GM18519 (cell line): ENCODE measurements at regions not wholly inside any gene's neighbourhood (a gene's known extent, or its start where the extent isn't known, plus 50 kb on each side); places are given as distances from the start of the nearest gene placed in this dataset.

ENCODE experiments used
- ATAC-seq: cut with Tn5 transposase; IDR thresholded peaks from one replicate; pipeline ENCODE4 v1.9.1; 2021; ENCODE audit warnings: mild to moderate bottlenecking, moderate library complexity; ENCODE audit not compliant: unreplicated experiment, low FRiP score

GRCh38 chr1:5577255-5578040, 414.8 kb downstream of the NPHP4 start:
- ATAC-seq: no peak

GRCh38 chr1:5576673-5577065, 415.6 kb downstream of the NPHP4 start:
- no peak for ATAC-seq

- ATAC-seq: no peak
These were observed 416.1 kb downstream of the NPHP4 start for GRCh38 chr1:5576011-5576672.

- no peak for ATAC-seq
These were observed 416.8 kb downstream of the NPHP4 start for GRCh38 chr1:5575396-5575940.

- no peak for ATAC-seq
These were observed 417.6 kb downstream of the NPHP4 start for GRCh38 chr1:5574641-5575040.

- ATAC-seq: no peak
These were observed 419.4 kb downstream of the NPHP4 start for GRCh38 chr1:5572794-5573193.

GRCh38 chr1:5571861-5572401, 420.3 kb downstream of the NPHP4 start:
- ATAC-seq: no peak

GRCh38 chr1:5571438-5571837, 420.8 kb downstream of the NPHP4 start:
- ATAC-seq: no peak

- ATAC-seq: no peak
These were observed 421.3 kb downstream of the NPHP4 start for GRCh38 chr1:5570931-5571330.

- ATAC-seq: no peak
These were observed 423.9 kb downstream of the NPHP4 start for GRCh38 chr1:5568321-5568720.

- ATAC-seq: no peak
These were observed 424.4 kb downstream of the NPHP4 start for GRCh38 chr1:5567839-5568238.

- ATAC-seq: no peak
These were observed 425.3 kb downstream of the NPHP4 start for GRCh38 chr1:5566924-5567323.

GRCh38 chr1:5565281-5566125, 426.7 kb downstream of the NPHP4 start:
- ATAC-seq: no peak

GRCh38 chr1:5564578-5565257, 427.5 kb downstream of the NPHP4 start:
- ATAC-seq: no peak

- no peak for ATAC-seq
These were observed 428.2 kb downstream of the NPHP4 start for GRCh38 chr1:5563861-5564577.

- no peak for ATAC-seq
These were observed 429.5 kb downstream of the NPHP4 start for GRCh38 chr1:5562769-5563168.

- no peak for ATAC-seq
These were observed 429.9 kb downstream of the NPHP4 start for GRCh38 chr1:5562331-5562730.

- no peak for ATAC-seq
These were observed 433.1 kb downstream of the NPHP4 start for GRCh38 chr1:5559078-5559477.

- no peak for ATAC-seq
These were observed 436.4 kb downstream of the NPHP4 start for GRCh38 chr1:5555853-5556252.
